NCI-H2196 treated with DMSO at 0.1 percent for 48 hours (cell line): ENCODE measurements at regions not wholly inside any gene's neighbourhood (a gene's known extent, or its start where the extent isn't known, plus 50 kb on each side); places are given as distances from the start of the nearest gene placed in this dataset.
"Not testable (repeated sequence)": the region's sequence is repeated elsewhere in the genome, so short reads cannot be mapped to it uniquely, and the experiment has no call there.

Experiments used
- DNase-seq: peaks from one replicate; lab custom pipeline; 2025; ENCODE audit not compliant: unreplicated experiment; lab: John Stamatoyannopoulos, UW

DNA sequence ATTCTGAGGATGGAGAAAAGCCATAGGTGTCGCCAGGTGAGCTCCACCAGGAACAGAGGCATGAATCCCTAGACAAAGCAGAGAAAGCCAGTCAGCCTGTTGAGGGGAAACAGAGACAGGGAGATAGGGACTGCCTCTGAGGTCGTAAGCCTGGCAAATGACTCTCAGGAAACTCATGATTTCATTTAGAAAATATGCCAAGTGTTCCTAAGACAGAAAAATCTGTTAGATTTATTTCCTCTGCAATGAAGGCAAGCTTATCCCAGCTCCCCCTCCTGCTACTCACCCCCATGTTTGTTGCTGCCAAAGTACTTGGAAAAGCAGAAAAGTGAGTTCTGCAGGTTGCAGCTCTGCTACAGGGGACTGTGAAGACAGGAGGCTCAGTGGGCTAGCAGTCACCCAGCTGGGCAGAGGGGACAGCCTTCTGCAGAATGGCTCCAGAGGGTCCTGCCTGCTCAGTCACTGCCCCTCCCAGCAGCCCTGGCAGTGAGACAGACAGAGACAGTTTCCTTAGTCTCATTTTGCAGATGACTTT lies 184.3 kb downstream of the ADRA2A start:
- no peak for DNase-seq

DNA sequence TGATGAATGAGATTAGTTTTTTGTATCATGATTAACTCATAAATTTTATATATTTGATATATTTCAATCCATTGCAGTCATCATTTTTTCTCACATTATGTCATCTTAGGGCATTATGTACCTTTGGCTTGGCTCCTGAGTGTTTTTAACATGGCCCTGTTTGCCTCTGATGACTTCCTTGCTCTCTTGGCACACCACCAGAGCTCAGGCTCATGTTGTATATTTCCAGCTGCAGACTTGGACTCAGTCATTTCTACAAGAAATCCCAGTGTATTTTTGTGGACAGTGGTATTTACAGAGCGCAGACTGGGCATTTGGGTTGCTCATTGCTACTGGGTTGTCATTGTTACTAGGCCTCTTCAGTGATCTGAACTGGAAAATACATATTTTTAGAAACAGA lies 188.5 kb downstream of the ADRA2A start:
- peak; percentile 1 for DNase-seq

DNA sequence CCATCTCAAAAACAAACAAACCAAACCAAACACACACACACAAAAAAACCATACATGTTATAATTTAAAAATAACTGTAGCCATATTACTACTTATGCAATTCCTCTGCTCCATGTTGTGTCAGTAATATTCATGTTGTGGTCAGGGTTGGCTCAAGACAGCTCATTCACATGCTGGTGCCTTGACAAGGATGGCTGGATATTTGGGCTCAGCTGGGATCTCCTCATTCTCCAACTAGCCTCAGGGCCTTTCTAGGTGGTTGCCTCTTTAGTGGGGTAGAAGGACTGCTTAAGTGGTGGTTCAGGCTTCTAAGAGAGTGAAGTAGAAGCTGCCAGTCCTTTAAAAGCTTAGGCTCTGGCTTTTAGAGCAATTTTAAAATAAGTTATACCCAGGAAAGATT lies 189.3 kb downstream of the ADRA2A start:
- no peak for DNase-seq

DNA sequence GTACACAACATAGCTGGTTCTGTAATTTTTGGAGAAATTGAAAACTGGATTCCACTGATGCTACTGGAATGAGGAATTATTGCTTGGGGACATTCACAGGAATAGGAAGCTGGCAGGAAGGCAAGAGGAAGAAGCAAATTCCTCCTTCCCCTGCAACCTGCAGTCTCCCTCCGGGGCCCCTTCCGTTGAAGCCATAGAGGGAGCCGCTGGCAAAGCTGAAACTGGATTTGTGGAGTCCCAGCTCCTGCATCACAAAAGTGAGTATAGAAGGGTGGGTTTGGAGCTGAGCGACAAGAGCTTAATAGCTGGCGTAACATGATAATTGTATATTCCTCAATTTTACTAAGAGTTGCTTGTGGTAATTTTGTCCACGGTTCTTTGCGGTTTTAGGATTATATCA lies 190.8 kb downstream of the ADRA2A start:
- no peak for DNase-seq

DNA sequence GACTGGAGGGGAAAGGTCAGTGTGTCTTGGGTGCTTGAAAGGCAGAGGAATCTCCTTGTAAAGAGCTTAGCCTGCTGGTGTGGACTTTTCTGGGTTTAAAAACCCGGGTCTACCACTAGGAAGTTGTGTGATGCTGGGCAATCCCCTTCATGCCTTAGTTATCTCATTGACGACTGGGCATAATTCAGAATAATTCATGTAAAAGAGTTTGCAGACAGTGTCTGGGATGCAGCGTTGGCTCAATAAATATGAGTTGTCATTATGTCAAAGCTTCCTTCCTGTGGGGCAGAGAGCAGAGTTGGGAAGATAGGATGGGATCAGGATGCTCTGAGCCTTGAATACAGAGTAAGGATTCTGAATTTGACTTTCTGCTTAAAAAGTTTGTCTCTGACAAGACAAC lies 196.4 kb downstream of the ADRA2A start:
- no peak for DNase-seq

DNA sequence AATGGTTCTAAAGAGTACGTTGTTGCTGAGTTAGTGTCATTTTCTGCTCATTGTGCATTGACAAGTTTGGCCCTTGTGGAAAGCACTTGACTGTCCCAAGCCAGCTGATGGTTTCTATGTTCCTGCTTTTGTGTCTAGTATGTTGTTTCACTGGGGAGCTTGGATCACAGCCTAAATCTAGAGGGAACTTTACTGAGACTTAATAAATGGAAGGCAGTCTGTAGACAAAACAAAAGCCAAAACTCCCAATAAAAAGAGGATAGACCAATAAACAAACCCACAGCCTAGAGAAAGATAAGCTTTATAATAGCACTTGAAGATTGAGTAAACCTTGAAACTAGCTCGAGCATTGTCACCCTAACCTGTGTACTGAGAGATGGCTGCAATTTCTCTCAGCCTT lies 196.8 kb downstream of the ADRA2A start:
- no peak for DNase-seq

DNA sequence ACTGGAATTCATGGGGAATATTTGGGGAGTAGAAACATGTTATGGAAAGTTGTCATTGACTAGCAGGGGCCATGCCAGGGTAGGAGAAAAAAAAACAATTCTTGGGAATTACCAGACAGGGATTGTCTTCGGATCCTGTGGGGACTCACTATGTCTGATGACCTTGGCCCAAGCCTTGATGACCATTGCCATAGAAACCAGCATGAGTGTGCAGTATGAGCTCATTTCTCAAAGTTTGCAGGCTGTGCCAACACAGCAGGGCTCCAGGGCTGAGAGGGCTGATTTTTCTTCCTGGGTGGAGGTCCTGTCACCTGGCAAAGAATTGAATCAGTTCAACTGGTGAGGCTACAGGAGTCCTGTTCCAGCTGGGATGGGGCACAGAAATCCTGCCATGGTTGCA lies 198.3 kb downstream of the ADRA2A start:
- no peak for DNase-seq

DNA sequence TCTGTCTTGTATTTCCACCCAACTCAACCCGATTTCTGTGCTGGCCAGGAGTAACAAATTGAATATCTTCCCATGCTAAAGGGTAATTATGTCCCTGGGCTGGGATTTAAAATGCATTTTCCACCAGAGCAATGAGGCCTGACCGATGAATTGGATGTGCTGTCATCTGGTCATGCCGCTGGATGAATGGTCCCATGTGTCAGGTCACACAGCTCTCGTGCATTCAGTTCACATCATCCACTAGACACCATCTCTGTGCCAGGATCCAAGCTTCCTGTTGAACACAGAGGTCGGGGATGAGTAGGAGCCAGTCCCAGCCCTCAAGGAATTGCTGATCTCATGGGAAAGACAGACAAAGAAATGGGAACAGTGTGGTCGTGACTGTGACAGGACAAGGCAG lies 200.8 kb downstream of the ADRA2A start:
- no peak for DNase-seq

DNA sequence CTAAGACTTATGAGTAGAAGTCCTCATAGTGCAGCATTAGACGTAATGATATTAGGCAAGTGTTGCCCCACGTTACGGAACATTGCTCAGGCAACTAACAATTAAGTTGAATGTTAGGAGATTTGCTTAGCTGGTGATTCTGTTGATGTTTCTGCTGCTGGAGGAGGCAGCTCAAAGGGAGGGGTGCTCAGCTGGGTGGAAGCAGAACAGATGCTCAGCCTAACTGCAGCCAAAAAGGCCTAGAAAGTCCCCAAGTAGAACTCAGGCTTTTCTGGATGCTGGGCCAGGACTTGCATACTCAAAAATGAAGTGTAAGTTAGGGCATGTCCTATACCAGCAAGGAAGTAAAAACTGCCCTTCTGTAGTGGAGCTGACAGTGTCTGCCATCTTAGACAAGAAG lies 201.4 kb downstream of the ADRA2A start:
- no peak for DNase-seq

DNA sequence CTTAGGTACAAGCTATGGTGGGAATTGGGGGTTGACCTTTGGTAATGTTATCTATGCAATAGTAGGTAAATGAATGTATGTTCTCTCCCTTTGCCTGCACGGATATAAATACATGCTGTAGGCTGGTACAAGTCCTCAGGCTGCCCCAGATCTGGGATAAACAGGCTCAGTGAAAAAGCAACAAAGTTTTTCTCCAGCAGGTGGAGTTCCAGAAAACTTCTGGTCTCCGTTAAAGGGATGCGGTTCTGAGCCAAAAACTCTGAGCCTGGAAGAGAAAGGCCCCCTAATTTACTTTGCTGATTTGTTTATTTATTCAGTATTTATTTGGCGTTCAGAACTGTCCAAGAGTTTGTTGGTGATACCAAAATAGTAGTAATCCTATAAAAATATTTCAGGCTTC lies 204.7 kb downstream of the ADRA2A start:
- no peak for DNase-seq

DNA sequence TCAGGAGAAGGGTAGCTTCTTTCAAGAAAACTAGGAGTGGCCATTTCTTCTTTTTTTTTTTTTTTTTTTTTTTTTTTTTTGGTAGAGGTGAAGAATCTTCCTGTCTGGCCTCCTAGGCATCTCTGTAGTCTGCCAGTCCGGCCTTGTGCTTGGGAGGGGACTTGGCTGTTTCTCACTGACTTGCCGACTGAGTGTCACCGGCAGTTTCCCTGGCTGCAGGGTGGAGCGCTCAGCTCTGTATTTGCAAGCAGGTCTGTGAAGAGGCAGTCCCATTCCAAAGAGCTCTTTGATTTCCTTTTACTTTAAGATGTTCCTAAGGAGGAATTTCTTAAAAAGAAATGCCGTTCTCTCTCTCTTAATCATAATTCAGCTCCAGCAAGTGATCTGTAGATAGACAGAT lies 212.6 kb downstream of the ADRA2A start:
- DNase-seq, result no peak

DNA sequence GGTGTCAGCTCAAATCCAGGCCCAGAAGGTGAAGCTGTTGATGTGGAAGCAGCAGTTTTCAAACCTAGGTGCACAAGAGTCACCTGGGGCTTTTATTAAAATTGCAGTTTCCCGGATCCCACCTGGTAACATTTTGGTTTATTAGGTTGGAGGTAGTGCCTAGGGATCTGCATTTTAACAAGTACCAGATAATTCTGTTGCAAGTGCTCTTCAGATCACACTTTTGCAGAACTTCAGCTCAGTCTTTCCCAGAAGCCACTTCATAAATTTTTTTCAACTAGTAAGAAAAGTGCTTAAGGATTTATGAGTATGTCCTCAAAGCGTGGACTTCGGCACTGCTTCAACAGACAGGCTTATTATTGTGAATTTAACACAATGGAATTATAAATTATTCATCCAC lies 213.8 kb downstream of the ADRA2A start:
- no peak for DNase-seq

DNA sequence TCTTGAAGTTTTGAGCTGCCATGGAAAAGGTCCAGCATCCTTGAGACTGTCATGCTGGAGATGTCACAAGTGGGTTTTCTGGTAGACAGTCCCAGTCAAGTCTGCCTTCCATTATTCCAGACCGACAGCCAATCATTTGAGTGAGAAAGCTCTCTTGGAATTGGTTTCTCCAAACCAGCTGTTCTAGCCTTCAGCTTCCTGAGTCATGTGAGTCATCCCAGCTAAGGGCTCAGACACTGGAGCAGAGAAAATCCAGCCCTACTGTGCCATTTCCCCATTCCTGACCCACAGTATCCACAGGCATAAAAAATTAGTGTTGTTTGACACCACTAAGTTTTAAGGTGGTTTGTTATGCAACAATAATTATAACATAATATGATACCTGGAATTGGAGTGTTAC lies 219.0 kb downstream of the ADRA2A start:
- DNase-seq, result no peak

DNA sequence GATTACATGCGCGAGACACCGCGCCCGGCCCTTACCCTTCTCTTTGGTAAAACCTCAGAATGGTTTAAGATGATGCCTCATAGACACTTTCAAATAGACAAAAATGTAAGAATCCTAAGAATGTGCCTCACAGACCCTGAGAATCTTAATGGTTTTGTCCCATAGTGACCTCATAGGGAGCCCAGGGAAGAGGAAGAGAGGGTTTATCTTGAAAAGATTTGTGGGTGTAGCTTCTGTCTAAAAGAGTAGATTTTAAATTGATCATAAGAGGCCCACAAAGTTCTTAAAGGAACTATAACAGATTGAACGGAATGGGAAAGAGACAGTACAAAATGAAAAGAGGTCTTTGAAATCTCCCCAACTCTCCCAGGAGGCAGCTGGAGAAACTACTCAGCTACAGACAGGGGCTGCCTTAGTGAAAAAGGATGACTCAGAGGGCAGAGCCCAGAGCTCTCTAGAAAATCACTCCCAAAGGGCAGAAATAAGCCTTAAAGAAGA lies 220.6 kb downstream of the ADRA2A start:
- no peak for DNase-seq

DNA sequence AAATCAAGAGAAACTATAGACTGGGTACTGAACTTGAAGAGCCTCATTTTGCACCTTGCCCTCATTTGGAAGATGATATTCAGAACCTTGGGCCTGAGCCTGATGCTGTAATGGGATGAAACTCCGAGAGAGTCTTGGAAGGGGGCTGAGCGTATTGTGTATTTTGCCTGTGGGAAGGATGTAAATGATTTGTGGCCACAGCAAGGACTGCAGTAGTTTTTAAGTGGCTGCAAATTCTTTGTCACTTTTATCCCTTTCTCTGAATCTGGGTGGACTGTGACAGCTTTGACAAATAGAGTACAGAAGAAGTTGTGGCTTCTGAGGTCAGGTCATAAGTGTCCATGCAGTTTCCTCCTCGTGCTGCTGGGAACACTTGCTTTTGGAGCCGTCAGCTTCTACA lies 221.2 kb downstream of the ADRA2A start:
- no peak for DNase-seq

DNA sequence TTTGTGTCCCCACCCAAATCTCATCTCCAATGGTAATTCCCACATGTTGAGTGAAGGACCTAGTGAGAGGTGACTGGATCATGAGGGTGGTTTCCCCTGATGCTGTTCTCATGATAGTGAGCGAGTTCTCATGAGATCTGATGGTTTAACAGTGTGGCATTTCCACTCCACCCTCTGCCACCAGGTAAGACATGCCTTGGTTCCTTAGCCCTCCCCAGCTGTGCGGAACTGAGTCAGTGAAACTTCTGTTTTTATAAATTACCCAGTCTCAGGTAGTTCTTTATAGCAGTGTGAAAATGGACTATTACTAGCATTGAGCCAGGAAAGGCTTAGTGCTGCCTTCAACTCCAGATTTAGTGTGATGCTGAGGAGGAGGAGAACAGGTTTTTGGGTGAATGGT lies 222.2 kb downstream of the ADRA2A start:
- no peak for DNase-seq

DNA sequence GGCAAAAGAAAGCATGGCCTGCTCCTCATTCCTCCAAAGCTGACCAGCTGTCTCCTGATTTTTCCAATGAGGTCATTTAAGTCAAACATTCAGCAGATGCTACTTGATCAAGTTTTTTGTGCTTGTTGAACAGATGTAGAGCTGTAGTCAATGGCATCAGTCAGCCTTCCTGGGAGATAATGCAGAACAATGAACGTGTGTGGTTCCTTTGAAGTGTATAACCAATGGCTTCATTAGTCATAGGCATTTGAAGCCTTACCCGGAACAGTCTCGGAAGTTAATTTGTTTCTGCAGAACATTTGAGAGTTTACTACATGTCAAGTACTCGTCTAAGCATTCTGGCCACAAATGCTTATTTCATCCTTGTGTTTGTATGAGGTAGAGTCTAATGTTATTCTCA lies 227.1 kb downstream of the ADRA2A start:
- no peak for DNase-seq

DNA sequence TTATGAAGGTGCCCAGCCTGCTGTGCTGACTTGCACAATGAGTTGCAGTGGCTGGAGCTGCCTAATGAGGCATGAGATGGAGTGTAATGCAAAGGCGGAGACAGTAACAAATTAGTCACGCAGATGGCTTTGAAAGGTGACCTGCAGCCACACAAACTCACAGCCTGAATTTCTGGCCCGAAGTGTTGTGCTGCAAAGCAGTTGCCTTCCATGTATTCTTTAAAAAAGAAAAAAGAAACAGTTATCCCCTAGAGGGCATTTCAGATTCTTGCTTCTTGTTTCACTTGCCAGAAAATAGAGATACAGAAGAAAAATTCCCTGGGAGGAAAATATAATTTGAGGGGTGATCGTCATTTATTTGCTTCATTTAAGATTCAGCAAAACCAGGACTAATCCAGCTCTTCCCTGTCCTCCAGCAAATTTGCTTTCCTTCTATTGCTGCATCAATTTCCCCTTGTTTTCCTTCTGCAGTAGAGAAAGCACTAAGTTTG lies 239.9 kb downstream of the ADRA2A start:
- DNase-seq, result no peak

DNA sequence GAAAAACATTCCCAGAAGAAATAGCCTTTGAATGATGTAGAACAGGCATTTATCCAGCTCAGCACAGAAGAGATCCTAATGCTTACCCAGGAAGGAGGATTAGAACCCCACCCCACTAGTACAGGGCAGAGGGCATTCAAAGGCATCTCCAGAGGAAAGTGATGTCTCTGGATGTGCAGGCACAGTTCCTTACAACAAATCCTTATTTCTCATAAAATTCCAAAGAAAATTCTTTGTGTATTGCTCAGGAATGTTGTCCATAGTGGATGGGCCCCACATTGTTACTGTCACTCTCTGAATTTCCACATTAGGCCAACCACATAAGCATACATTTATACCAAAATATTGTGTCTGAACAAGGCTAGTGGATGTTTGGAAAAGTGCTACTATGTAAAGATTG lies 243.0 kb downstream of the ADRA2A start:
- DNase-seq, result no peak

DNA sequence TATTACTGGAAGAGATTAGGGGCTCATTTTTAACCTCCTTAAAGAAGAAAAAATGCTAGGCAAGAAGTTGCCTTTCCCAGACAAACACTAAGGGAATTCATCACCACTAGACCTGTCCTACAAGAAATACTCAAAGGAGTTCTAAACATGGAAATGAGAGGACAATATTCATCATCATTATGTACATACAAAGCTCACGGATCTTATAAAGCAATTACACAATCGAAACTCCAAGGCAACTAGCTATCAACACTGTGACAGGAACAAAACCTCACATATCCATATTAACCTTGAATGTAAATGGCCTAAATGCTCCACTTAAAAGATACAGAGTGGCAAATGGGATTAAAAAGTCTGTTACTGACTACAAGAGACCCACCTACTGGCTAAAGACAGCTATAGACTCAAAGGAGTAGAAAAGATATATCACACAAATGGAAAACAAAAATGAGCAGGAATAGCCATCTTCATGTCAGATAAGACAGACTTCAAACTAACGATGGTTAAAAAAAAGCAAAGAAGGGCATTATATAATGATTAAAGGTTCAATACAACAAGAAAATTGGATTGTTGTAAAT lies 246.6 kb downstream of the ADRA2A start:
- DNase-seq, result no peak

DNA sequence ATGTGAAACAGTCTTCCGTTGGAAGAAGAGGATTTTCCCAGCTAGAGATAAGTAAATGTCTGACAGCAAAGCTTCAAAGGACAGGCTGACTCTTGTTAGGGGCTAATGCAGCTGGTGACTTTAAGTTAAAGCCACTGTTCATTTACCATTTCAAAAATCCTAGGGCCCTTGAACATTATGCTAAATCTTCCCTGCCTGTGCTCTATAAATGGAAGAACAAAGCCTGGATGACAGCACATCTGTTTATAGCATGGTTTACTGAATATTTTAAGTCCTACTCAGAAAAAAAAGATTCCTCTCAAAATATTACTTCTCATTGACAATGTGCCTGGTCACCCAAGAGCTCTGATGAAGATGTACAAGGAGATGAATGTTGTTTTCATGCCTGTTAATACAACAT lies 255.3 kb downstream of the ADRA2A start:
- not testable (repeated sequence) for DNase-seq

DNA sequence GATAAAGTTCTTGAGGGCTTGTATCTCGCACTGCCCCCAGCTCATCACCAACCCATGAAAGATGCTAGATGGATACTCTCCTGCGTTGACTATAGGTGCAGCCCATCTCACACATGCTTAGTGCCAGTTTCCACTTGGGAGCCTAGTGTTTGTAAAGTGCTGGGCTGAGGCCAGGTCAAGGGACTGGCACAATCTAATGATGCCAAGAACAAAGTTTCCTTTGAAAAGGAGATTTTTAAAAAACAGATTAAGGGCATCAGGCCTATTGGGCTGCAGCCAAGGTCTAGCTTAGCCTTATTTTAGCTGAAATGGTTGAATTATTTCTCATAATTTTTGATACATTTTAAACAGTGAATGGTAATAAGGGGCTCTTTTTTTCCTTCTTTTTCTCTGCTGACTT lies 259.0 kb downstream of the ADRA2A start:
- DNase-seq, result no peak

DNA sequence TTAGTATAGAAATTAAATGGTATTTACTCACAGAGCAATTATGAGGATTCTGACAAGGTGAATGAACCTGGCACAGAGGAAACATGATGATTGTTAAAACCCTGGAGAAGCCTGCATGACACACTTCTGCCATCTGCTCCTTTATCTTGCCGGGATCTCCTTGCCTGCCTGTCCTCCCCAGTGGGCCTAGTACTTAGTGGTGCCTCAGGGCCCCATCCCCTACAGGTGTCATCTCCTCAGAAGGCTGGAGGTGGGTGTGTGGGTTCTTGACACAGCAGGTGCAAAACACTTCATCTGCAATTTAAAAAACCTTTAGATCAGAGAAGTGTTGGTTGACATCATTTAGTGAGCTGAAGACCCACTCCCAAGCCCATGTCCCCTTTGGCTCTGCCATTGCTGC lies 261.2 kb downstream of the ADRA2A start:
- no peak for DNase-seq
